ENCODE measurements at regions not wholly inside any gene's neighbourhood (a gene's known extent, or its start where the extent isn't known, plus 50 kb on each side); places are given as distances from the start of the nearest gene placed in this dataset.

DNA sequence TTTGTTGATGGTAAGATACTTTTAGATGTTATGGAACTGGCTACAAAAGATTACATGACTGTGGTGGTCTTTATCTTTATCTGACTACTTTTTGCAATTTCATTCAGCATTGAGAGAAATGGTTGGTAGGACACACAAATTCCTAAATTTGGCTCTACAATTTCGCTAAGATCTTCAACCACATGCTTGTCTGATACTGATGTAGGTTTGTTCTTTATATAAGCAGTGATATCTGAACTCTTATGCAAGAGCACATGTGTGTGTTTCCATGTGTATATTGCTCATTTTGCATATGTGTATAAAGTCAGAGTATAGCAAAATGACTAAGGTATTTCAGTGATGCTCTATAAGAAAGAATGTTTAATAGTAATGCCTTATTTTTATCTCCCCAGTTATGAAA is 501.5 kb downstream of the ARL4A start:
- H3K36me3 ChIP-seq (replicated peaks in 1 of 2) = no peaks in the 10 kb centered on the region
- DNase-seq = no peak
- no peak for TF ChIP-seq POLR2A (IDR thresholded peaks at IDR 0.05)
- no peak for TF ChIP-seq CTCF (IDR thresholded peaks at IDR 0.05)
- H3K4me3 ChIP-seq = no peak overlapping the region
- 59 to 95% (median 68%) methylated on average over 1 of the region's 1 CpG for WGBS, 4 donors
- intact Hi-C loops (cut with DNase I) = no loop called here
- H3K27me3 ChIP-seq = no peaks in the 10 kb centered on the region
- no peaks in the 10 kb centered on the region for H3K9me3 ChIP-seq (replicated peaks in 1 of 3)
- no peaks in the 10 kb centered on the region for H3K4me1 ChIP-seq (replicated peaks in 1 of 2)
- no peak overlapping the region for H3K27ac ChIP-seq

GRCh38 chr7:13189668-13190067 is 502.2 kb downstream of the ARL4A start:
- intact Hi-C loops (cut with DNase I) = no loop called here
- Histone ChIP-seq H3K4me1 (replicated peaks in 1 of 2) (no peaks in the 10 kb centered on the region), H3K27me3 (no peaks in the 10 kb centered on the region), H3K4me3 (no peak overlapping the region), H3K9me3 (replicated peaks in 1 of 3) (no peaks in the 10 kb centered on the region), H3K27ac (no peak overlapping the region), H3K36me3 (replicated peaks in 1 of 2) (no peaks in the 10 kb centered on the region)
- TF ChIP-seq CTCF (IDR thresholded peaks at IDR 0.05) (no peak), POLR2A (IDR thresholded peaks at IDR 0.05) (no peak)
- WGBS, 4 donors = 79 to 86% (median 83%) methylated on average over 2 of the region's 2 CpGs
- DNase-seq = no peak

GRCh38 chr7:13197501-13197900 is 510.1 kb downstream of the ARL4A start:
- no peaks in the 10 kb centered on the region for H3K9me3 ChIP-seq (replicated peaks in 1 of 3)
- no peaks in the 10 kb centered on the region for H3K4me1 ChIP-seq (replicated peaks in 1 of 2)
- no peak overlapping the region for H3K4me3 ChIP-seq
- 60 to 70% (median 65%) methylated on average over 2 of the region's 2 CpGs for WGBS, 4 donors
- no peaks in the 10 kb centered on the region for H3K27me3 ChIP-seq
- no peak for TF ChIP-seq POLR2A (IDR thresholded peaks at IDR 0.05)
- TF ChIP-seq CTCF (IDR thresholded peaks at IDR 0.05) = no peak
- no peak for DNase-seq
- H3K27ac ChIP-seq = no peak overlapping the region
- H3K36me3 ChIP-seq (replicated peaks in 1 of 2) = no peaks in the 10 kb centered on the region
- intact Hi-C loops (cut with DNase I) = no loop called here

GRCh38 chr7:13198036-13198435 is 510.6 kb downstream of the ARL4A start:
- TF ChIP-seq CTCF (IDR thresholded peaks at IDR 0.05) (no peak), POLR2A (IDR thresholded peaks at IDR 0.05) (no peak)
- WGBS, 4 donors = 88 to 92% (median 90%) methylated on average over 2 of the region's 2 CpGs
- H3K4me1 ChIP-seq (replicated peaks in 1 of 2) = no peaks in the 10 kb centered on the region
- DNase-seq = no peak
- H3K9me3 ChIP-seq (replicated peaks in 1 of 3) = no peaks in the 10 kb centered on the region
- H3K27ac ChIP-seq = no peak overlapping the region
- intact Hi-C loops (cut with DNase I) = no loop called here
- no peaks in the 10 kb centered on the region for H3K27me3 ChIP-seq
- no peaks in the 10 kb centered on the region for H3K36me3 ChIP-seq (replicated peaks in 1 of 2)
- no peak overlapping the region for H3K4me3 ChIP-seq
